GM12878 (cell line): ENCODE measurements at regions not wholly inside any gene's neighbourhood (a gene's known extent, or its start where the extent isn't known, plus 50 kb on each side); places are given as distances from the start of the nearest gene placed in this dataset.

Experiments
- ATAC-seq: fragments of 200-7000 bp; cut with Tn5 transposase; 3 replicates; pipeline ENCODE4 v1.9.1; 2020; ENCODE audit warnings: mild to moderate bottlenecking, moderate library complexity
- BruUV-seq: library from RNA; stranded (reverse); fragments of 400-500 nt; replicated peaks from 2 replicates; lab custom pipeline; 2021; lab: Mats Ljungman, UMichigan
- CTCF ChIA-PET: fragments of 300-600 bp; sonication (Branson Sonifier 250); formaldehyde crosslinking; extraction: SDS; loops from one replicate; lab custom pipeline; 2021; ENCODE audit warnings: inconsistent platforms; lab: Yijun Ruan, JAX
- POLR2A ChIA-PET: fragments of 350-600 bp; formaldehyde crosslinking; extraction: SDS; loops from one replicate; lab custom pipeline; 2021; ENCODE audit warnings: inconsistent platforms; lab: Charles Lee
- RAD21 ChIA-PET: fragments of 300-600 bp; sonication (Branson Sonifier 250); formaldehyde crosslinking; loops from one replicate; lab custom pipeline; 2023; ENCODE audit warnings: antibody characterized with exemption; ENCODE audit not compliant: unreplicated experiment; lab: Charles Lee
- SMC1A ChIA-PET: fragments of 300-600 bp; sonication (Branson Sonifier 250); formaldehyde crosslinking; loops from one replicate; lab custom pipeline; 2023; ENCODE audit not compliant: unreplicated experiment, uncharacterized antibody; lab: Charles Lee
- DNase-seq: peaks from one replicate; pipeline ENCODE4 v3.0.0-alpha.2; 2011; ENCODE audit warnings: low read depth, low spot score
- FAIRE-seq: peaks from 3 replicates; lab custom pipeline; 2011; peaks lifted over from hg19 to GRCh38; lab: Jason Lieb, UNC
- H2AFZ ChIP-seq: 2 replicates; pipeline ENCODE4 v1.6.0; 2011; ENCODE audit warnings: low read depth, low read length, control low read depth; ENCODE audit not compliant: control insufficient read depth
- H3K27ac ChIP-seq: 2 replicates; pipeline ENCODE4 v1.5.1; 2011; ENCODE audit warnings: control low read depth; ENCODE audit not compliant: control insufficient read depth, insufficient read depth
- H3K27me3 ChIP-seq, 2 experiments: replicated peaks in 1 of 2; 2 replicates each; pipeline versions ENCODE4 v1.6.0 to v1.6.1; 2011; ENCODE audit warnings: low read length in 1 of 2; ENCODE audit not compliant: control insufficient read depth in 2 of 2, insufficient read depth in 2 of 2
- H3K36me3 ChIP-seq, 2 experiments: 2 replicates each; pipeline ENCODE4 v1.5.1; 2011; ENCODE audit warnings: low read length in 1 of 2; ENCODE audit not compliant: control insufficient read depth in 2 of 2, insufficient read depth in 2 of 2
- H3K4me1 ChIP-seq: 2 replicates; pipeline ENCODE4 v1.6.1; 2011; ENCODE audit warnings: mild to moderate bottlenecking, low read length, moderate library complexity, mixed read lengths; ENCODE audit not compliant: control insufficient read depth, insufficient read depth
- H3K4me2 ChIP-seq: 2 replicates; pipeline ENCODE4 v1.6.0; 2011; ENCODE audit warnings: control low read depth; ENCODE audit not compliant: control insufficient read depth, insufficient read depth
- H3K4me3 ChIP-seq: fragments of 200-600 bp; sonication (generic); 2 replicates; pipeline ENCODE4 v1.5.1; 2016
- H3K79me2 ChIP-seq: 2 replicates; pipeline ENCODE4 v1.6.0; 2011; ENCODE audit warnings: low read length; ENCODE audit not compliant: control insufficient read depth, insufficient read depth
- H3K9ac ChIP-seq: 2 replicates; pipeline ENCODE4 v1.8.0; 2011; ENCODE audit warnings: low read length, control low read depth, mixed read lengths; ENCODE audit not compliant: control insufficient read depth, insufficient read depth
- H3K9me3 ChIP-seq: replicated peaks from 3 replicates; pipeline ENCODE4 v1.5.1; 2011; ENCODE audit warnings: mild to moderate bottlenecking, low read length; ENCODE audit not compliant: control insufficient read depth, insufficient read depth
- H4K20me1 ChIP-seq: 2 replicates; pipeline ENCODE4 v1.6.0; 2011; ENCODE audit not compliant: control insufficient read depth, insufficient read depth
- ATF3 ChIP-seq: IDR thresholded peaks from 2 replicates; pipeline ENCODE4 v1.6.1; 2011; ENCODE audit warnings: low read depth, mild to moderate bottlenecking, low read length, moderate library complexity, borderline replicate concordance; ENCODE audit errors: extremely low read depth
- BACH1 ChIP-seq: fragments of 450-650 bp; IDR thresholded peaks from 2 replicates; pipeline ENCODE4 v1.6.1; 2017; ENCODE audit warnings: mild to moderate bottlenecking, borderline replicate concordance
- ELK1 ChIP-seq: IDR thresholded peaks from 2 replicates; pipeline ENCODE4 v1.6.1; 2012; ENCODE audit warnings: low read depth, low read length, improper control_type of control experiment
- EZH2 ChIP-seq: IDR thresholded peaks from 2 replicates; pipeline ENCODE4 v1.6.1; 2012; ENCODE audit warnings: low read depth, mild to moderate bottlenecking, control low read depth, inconsistent platforms, low read length, borderline replicate concordance; ENCODE audit not compliant: control insufficient read depth
- FOXK2 ChIP-seq: fragments of 450-650 bp; IDR thresholded peaks from 2 replicates; pipeline ENCODE4 v1.6.1; 2017; ENCODE audit warnings: mild to moderate bottlenecking, moderate library complexity
- NR2F1 ChIP-seq: fragments of 450-650 bp; conservative IDR thresholded peaks from 2 replicates; pipeline ENCODE4 v1.6.1; 2017; ENCODE audit warnings: mild to moderate bottlenecking
- PML ChIP-seq: IDR thresholded peaks from 2 replicates; pipeline ENCODE4 v1.6.1; 2012; ENCODE audit warnings: low read length, inconsistent platforms
- RCOR1 ChIP-seq: conservative IDR thresholded peaks from 2 replicates; pipeline ENCODE4 v1.6.1; 2012; ENCODE audit warnings: low read depth, low read length, improper control_type of control experiment
- WRNIP1 ChIP-seq: IDR thresholded peaks from 2 replicates; pipeline ENCODE4 v1.6.1; 2011; ENCODE audit warnings: low read depth, low read length, improper control_type of control experiment, borderline replicate concordance
- ZBTB4 ChIP-seq: fragments of 450-650 bp; formaldehyde crosslinking; IDR thresholded peaks from 2 replicates; pipeline ENCODE4 v1.4.0; 2022; ENCODE audit warnings: mild to moderate bottlenecking, moderate library complexity
- ZNF592 ChIP-seq: fragments of 450-650 bp; IDR thresholded peaks from 2 replicates; pipeline ENCODE4 v1.6.1; 2017; ENCODE audit warnings: mild to moderate bottlenecking, moderate library complexity
- WGBS: methylation state at CpG from one replicate; pipeline ENCODE4 v1.1.6; 2016; ENCODE audit warnings: low lambda C conversion rate; ENCODE audit not compliant: insufficient replicate concordance, insufficient coverage; ENCODE audit errors: missing lambda C conversion rate; 5-methylcytosine and 5-hydroxymethylcytosine counted together
- in situ Hi-C: fragments of 300-500 bp; cut with MboI; formaldehyde crosslinking; loops from 9 replicates; pipeline ENCODE4 v1.14.3; 2018; ENCODE audit warnings: mixed read lengths
- intact Hi-C: fragments of 100-400 bp; cut with micrococcal nuclease; formaldehyde crosslinking; loops from one replicate; pipeline ENCODE4 v1.14.2; 2022; ENCODE audit not compliant: unreplicated experiment

- TF ChIP-seq ATF3 (no peak), WRNIP1 (no peak), FOXK2 (no peak), ZNF592 (no peak), ELK1 (no peak), BACH1 (no peak), ZBTB4 (no peak), PML (no peak), NR2F1 (no peak), EZH2 (no peak), RCOR1 (no peak)
- Histone ChIP-seq H3K9me3 (no peaks in the 10 kb centered on the region), H3K4me3 (no peak overlapping the region), H4K20me1 (no peaks in the 10 kb centered on the region), H3K27me3 (no peaks in the 10 kb centered on the region; a peak in 1 of 4 replicates), H2AFZ (no peak overlapping the region), H3K4me1 (no peaks in the 10 kb centered on the region), H3K9ac (no peak overlapping the region), H3K79me2 (no peaks in the 10 kb centered on the region), H3K36me3 (no peaks in the 10 kb centered on the region), H3K4me2 (no peak overlapping the region), H3K27ac (no peak overlapping the region)
- DNase-seq (no peak), FAIRE-seq (no peak), ATAC-seq (no peak)
- ChIA-PET POLR2A (no interaction called here), RAD21 (no interaction called here), CTCF (no interaction called here), SMC1A (no interaction called here)
- in situ Hi-C loops = no loop called here
- BruUV-seq = no TSS peak
- intact Hi-C loops = no loop called here
- 39% methylated on average over 2 of the region's 2 CpGs for WGBS
These were observed 121.3 kb upstream of the BMPER start for GRCh38 chr7:33784000-33784399.
